ENCODE measurements at regions not wholly inside any gene's neighbourhood (a gene's known extent, or its start where the extent isn't known, plus 50 kb on each side); places are given as distances from the start of the nearest gene placed in this dataset.

- no peak for DNase-seq
- Histone ChIP-seq H3K36me3 (ENCODE audit: low read depth) (no peaks in the 10 kb centered on the region), H3K9me2 (ENCODE audit: insufficient read depth) (peaks cover 4% of the 10 kb centered on the region; the same call in 1 of the 2 replicates), H3K4me1 (replicated peaks; ENCODE audit: insufficient read depth) (no peaks in the 10 kb centered on the region), H2AFZ (no peak overlapping the region), H3K27me3 (ENCODE audit: insufficient read depth, low read depth) (no peaks in the 10 kb centered on the region), H3K4me3 (no peak overlapping the region), H3K9me3 (ENCODE audit: insufficient read depth, low read depth) (no peaks in the 10 kb centered on the region), H3K27ac (no peak overlapping the region), H3K4me2 (no peak overlapping the region), H3K79me2 (ENCODE audit: low read depth) (no peaks in the 10 kb centered on the region), H4K20me1 (ENCODE audit: insufficient read depth) (no peaks in the 10 kb centered on the region), H3F3A (ENCODE audit: insufficient read depth, low read depth) (no peaks in the 10 kb centered on the region)
- no TSS peak for BruUV-seq (replicated peaks)
- POLR2A ChIA-PET (ENCODE audit: unreplicated experiment), result no interaction called here
- CTCF ChIA-PET, result no interaction called here
- no peak for TF ChIP-seq CTCF (conservative IDR thresholded peaks at IDR 0.05)
- TF ChIP-seq EZH2 (IDR thresholded peaks at IDR 0.05; ENCODE audit: low read depth), result no peak
- intact Hi-C loops (cut with micrococcal nuclease; ENCODE audit: unreplicated experiment), result no loop called here
These were observed 637.9 kb downstream of the PLOD2 start for GRCh38 chr3:145522893-145523651.

GRCh38 chr3:145531548-145531947, 629.4 kb downstream of the PLOD2 start:
- Histone ChIP-seq H3K9me3 (ENCODE audit: insufficient read depth, low read depth) (no peaks in the 10 kb centered on the region), H3K27ac (no peak overlapping the region), H3K4me1 (replicated peaks; ENCODE audit: insufficient read depth) (no peaks in the 10 kb centered on the region), H3K27me3 (ENCODE audit: insufficient read depth, low read depth) (no peaks in the 10 kb centered on the region), H3K4me3 (no peak overlapping the region), H3K79me2 (ENCODE audit: low read depth) (no peaks in the 10 kb centered on the region), H3K36me3 (ENCODE audit: low read depth) (no peaks in the 10 kb centered on the region), H3K4me2 (no peak overlapping the region), H2AFZ (no peak overlapping the region), H3F3A (ENCODE audit: insufficient read depth, low read depth) (no peaks in the 10 kb centered on the region), H3K9me2 (ENCODE audit: insufficient read depth) (no peaks in the 10 kb centered on the region), H4K20me1 (ENCODE audit: insufficient read depth) (no peaks in the 10 kb centered on the region)
- intact Hi-C loops (cut with micrococcal nuclease; ENCODE audit: unreplicated experiment), result no loop called here
- ChIA-PET POLR2A (ENCODE audit: unreplicated experiment) (no interaction called here), CTCF (no interaction called here)
- no peak for DNase-seq
- BruUV-seq (replicated peaks), result no TSS peak
- no peak for TF ChIP-seq CTCF (conservative IDR thresholded peaks at IDR 0.05)
- no peak for TF ChIP-seq EZH2 (IDR thresholded peaks at IDR 0.05; ENCODE audit: low read depth)

- POLR2A ChIA-PET (ENCODE audit: unreplicated experiment), result no interaction called here
- DNase-seq, result no peak
- Histone ChIP-seq H3F3A (ENCODE audit: insufficient read depth, low read depth) (no peaks in the 10 kb centered on the region), H2AFZ (no peak overlapping the region), H3K9me3 (ENCODE audit: insufficient read depth, low read depth) (no peaks in the 10 kb centered on the region), H3K4me3 (no peak overlapping the region), H3K4me2 (no peak overlapping the region), H3K4me1 (replicated peaks; ENCODE audit: insufficient read depth) (no peaks in the 10 kb centered on the region), H3K9me2 (ENCODE audit: insufficient read depth) (no peaks in the 10 kb centered on the region; the same call in 1 of the 2 replicates), H3K27ac (no peak overlapping the region), H3K79me2 (ENCODE audit: low read depth) (no peaks in the 10 kb centered on the region), H4K20me1 (ENCODE audit: insufficient read depth) (no peaks in the 10 kb centered on the region), H3K36me3 (ENCODE audit: low read depth) (no peaks in the 10 kb centered on the region), H3K27me3 (ENCODE audit: insufficient read depth, low read depth) (no peaks in the 10 kb centered on the region)
- BruUV-seq (replicated peaks), result no TSS peak
- intact Hi-C loops (cut with micrococcal nuclease; ENCODE audit: unreplicated experiment), result no loop called here
- TF ChIP-seq EZH2 (IDR thresholded peaks at IDR 0.05; ENCODE audit: low read depth) (no peak), CTCF (conservative IDR thresholded peaks at IDR 0.05) (no peak)
- CTCF ChIA-PET, result no interaction called here
These were observed 627.3 kb downstream of the PLOD2 start for GRCh38 chr3:145533696-145534095.

Data from PC-9 (cell line).